ENCODE measurements at regions not wholly inside any gene's neighbourhood (a gene's known extent, or its start where the extent isn't known, plus 50 kb on each side); places are given as distances from the start of the nearest gene placed in this dataset.
"Not testable (repeated sequence)": the region's sequence is repeated elsewhere in the genome, so short reads cannot be mapped to it uniquely, and the experiment has no call there.

DNA sequence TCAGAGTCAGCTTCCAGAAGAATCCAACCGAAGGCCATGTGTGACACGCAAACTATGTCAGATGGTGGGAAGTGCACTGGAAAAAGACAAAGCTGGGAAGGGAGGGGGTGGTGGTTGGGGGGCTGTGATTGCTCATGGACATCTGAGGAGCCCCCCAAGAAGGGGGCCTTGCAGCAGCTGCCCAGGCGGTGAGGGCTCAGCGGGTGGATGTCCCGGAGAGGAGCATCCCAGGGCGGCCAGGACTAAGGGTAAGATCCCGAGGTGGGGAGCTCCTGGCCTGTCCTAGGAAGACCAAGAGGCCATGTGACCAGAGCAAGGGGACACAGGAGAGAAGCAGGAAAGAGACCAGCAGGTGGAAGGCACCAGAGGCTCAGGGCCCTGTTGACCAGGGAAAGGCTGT, 299.5 kb downstream of the PREX1 start:
- DNase-seq: no peak

DNA sequence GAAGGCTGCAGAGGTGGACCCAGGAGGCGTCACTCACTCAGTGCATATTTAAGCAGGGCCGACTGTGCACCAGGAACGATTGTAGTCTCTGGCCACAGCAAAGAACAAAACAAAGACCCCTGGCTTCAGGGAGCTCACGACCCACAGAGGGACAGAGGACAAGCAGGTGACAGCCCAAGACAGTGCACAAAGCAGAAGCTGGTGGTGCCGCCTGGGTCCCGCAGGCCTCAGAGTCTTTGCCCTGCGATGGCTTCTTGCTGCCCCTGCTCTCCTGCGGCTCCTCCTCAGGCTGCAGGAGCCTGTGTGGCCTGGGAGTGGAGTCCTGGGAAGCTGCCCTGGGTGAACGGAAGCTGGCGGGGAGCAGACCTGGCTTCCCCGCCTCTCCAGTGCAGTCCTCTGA, 300.0 kb downstream of the PREX1 start:
- no peak for DNase-seq

DNA sequence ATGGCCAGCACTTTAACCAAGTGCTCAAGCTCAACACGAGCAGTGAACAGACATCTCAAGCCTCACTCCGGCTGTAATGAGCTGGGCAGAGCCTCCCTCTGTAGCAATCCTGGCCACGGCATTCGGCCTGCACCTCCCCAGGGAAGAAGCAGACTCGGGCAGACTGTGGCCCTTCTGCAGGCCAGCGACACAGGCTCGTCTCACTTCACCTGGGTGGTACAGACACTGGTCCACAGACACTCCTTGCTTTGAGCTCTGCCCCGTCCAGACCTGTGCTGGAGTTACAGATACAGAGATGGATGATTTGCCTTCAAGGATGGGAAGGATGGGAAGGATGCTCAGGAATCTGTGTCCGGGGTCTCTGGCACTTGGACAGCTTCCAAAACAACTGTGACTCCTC, 300.9 kb downstream of the PREX1 start:
- DNase-seq: no peak

DNA sequence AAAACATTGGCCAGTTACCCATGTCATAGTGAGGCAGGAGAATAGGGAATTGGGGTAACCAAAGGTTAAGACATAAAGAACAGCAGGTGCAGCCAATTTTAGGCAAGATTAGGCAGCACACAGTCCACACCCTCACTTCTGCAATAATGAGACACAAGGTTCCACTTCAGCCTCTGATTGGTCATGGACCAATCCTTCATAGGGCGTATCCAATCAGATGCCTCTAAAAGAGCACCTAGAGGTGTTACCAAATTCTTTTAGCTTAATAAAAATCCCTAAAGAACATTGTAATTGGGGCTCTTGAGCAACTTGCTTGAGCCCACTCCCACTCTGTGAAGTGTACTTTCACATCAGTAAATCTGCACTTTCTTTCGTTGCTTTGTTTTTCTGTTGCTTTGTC, 302.4 kb downstream of the PREX1 start:
- DNase-seq: no peak

DNA sequence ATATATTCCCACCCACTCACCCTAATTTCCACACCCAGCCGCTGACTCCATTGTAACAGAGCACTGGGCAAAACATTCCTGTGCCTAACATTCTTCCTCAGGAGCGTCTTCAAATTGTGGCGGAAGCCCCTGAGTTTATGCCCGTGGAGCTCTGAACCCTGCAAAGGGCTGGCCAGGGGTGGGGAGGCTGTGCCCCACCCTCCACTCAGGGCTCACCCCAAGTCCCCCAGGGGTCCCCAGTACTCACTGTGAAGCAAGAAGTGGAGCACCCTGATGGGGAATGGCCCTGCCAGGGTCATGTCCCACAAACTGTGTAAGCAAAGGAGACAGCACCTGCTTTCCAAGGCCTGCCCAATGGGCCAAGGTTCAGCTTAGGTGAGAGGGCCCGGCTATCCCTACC, 303.2 kb downstream of the PREX1 start:
- DNase-seq: no peak

DNA sequence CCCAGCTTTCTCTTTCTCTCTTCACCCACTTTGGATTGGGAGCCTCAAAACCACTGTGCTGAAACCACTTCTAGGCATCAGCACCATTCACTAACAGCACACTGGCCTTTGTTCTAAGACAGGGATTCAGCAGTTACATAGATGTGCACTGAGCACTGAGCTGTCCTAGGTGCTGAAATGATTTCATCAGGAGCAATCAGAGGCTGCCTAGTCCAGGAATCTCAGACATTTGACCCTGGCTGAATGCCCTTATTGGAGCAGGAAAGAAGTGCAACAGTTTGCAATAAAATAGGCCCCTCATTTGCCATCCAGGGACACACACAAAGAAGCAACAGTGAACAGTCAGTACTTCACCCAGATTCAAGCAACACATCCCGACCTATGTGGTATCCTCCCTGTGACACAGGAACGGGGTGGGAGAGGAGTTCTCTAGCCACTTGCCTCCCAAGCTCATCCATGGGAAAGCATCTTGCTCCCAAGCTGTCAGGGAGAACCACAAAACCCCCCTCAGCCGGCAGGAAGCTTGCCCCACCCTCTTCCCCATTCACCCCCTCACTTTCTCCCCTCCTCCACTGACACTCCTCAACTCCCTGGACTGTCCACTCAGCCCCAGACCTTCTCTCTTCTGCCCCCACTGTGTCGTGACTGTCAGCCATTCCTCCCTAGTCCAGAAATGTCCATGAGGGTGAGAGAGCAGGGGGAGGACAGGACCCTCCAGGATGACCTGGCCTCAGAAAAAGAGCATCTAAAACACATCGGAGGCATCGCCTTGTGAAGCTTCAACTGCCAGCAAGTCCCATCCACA, 304.4 kb downstream of the PREX1 start:
- no peak for DNase-seq

DNA sequence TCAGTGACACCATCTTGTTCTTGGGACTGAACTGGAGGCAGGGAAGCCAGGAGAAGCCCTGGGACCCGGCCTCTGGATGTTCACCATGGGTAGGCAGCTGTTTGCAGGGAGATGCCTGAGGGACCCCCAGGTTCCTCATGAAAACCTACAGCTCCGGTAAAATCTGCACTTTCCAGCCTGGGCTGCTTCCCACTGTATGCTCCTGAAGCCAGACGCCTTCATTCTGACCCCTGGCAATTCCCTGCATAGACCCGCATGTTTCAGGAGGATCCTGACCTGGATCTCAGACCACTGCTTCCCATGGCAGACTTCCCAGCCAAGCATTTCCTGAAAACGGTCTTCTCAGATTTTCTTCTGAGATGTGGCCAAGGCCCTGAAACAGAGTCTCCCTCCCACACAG, 306.7 kb downstream of the PREX1 start:
- DNase-seq: no peak

DNA sequence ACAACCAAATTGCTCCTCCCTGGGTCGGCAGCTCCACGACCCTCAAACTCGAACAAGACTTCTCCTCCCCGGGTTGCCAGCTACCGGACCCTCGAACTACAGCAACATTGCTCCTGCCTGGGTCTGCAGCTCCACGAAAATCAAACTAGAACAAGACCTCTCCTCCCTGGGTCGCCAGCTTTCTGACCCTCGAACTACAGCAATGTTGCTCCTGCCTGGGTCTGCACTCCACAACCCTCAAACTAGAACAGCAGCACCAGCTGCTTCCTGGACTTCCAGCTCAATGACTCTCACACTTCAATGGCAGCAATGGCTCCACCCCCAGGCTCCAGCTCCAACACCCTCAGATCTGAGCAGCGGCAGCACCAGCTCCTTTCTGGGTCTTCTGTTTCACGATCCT, 311.6 kb downstream of the PREX1 start:
- DNase-seq: peak in 2 of 3 experiments; percentile 13 to 44

DNA sequence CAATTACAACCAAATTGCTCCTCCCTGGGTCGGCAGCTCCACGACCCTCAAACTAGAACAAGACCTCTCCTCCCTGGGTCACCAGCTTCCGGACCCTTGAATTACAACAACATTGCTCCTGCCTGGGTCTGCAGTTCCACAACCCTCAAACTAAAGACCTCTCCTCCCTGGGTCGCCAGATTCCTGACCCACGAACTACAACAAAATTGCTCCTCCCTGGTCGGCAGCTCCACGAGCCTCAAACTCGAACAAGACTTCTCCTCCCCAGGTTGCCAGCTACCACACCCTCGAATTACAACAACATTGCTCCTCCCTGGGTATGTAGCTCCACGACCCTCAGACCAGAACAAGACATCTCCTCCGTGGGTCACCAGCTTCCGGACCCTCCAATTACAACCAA, 313.2 kb downstream of the PREX1 start:
- DNase-seq: not testable (repeated sequence)

DNA sequence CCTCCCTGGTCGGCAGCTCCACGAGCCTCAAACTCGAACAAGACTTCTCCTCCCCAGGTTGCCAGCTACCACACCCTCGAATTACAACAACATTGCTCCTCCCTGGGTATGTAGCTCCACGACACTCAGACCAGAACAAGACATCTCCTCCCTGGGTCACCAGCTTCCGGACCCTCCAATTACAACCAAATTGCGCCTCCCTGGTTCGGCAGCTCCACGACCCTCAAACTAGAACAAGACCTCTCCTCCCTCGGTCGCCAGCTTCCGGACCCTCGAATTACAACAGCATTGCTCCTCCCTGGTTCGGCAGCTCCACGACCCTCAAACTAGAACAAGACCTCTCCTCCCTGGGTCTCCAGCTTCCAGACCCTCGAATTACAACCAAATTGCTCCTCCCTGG, 315.3 kb downstream of the PREX1 start:
- DNase-seq: not testable (repeated sequence)

DNA sequence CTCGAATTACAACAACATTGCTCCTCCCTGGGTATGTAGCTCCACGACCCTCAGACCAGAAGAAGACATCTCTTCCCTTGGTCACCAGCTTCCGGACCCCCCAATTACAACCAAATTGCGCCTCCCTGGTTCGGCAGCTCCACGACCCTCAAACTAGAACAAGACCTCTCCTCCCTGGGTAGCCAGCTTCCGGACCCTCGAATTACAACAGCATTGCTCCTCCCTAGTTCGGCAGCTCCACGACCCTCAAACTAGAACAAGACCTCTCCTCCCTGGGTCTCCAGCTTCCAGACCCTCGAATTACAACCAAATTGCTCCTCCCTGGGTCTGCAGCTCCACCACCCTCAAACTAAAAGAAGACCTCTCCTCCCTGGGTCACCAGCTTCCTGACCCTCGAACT, 322.7 kb downstream of the PREX1 start:
- DNase-seq: not testable (repeated sequence)

DNA sequence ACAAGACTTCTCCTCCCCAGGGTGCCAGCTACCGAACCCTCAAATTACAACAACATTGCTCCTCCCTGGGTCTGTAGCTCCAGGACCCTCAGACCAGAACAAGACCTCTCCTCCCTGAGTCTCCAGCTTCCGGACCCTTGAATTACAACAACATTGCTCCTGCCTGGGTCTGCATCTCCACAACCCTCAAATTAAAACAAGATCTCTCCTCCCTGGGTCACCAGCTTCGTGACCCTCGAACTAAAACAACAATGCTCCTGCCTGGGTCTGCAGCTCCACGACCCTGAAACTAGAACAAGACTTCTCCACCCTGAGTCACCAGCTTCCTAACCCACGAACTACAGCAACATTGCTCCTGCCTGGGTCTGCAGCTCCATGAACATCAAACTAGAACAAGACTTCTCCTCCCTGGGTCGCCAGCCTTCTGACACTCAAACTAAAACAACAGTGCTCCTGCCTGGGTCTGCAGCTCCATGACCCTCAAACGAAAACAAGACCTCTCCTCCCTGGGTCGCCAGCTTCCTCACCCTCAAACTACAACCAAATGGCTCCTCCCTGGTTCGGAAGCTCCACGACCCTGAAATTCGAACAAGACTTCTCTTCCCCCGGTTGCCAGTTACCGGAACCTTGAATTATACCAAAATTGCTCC, 324.5 kb downstream of the PREX1 start:
- no peak for DNase-seq

DNA sequence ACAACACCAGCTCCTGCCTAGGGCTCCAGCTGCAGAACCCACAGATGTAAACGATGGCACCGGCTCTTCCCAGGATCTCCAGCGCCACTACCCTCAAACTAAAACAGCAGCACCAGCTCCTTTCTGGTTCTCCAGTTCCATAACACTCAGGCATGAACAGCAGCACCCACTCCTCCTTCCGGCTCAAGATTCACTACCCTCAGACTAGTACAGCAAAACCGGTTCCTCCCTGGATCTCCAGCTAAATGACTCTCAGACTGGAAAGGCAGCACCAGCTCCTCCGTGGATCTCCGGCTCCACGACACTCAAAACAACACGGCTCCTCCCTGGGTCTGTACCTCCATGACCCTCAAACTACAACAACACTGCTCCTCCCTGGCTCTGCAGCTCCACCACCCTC, 325.0 kb downstream of the PREX1 start:
- DNase-seq: no peak

DNA sequence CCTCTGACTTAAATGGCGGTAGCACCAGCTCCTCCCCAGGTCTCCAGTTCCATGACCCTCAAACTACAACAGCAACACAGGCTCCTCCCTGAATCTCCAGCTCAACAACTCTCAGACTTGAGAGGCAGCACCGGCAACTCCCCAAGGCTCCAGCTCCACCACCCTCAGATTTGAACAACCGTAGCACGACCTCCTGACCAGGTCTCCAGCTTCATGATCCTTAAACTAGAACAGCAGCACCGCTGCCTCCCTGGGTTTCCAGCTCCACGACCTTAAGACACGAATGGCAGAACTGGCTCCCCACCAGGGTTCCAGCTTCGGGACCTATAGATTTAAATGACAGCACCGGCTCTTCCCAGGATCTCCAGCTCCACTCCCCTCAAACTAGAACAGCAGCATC, 325.8 kb downstream of the PREX1 start:
- DNase-seq: no peak

DNA sequence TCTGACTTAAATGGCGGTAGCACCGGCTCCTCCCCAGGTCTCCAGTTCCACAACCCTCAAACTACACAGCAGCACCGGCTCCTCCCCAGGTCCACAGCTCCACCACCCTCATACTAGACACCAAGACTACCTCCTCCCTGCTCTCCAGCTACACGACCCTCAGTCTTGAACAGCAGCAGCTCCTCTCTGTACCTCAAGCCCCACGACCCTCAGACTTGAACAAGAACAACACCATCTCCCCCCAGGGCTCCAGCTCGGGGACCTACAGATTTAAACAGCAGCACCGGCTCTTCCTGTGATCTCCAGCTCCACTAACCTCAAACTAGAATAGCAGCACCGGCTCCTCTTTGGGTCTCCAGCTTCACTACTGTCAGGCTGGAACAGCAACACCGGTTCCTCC, 326.9 kb downstream of the PREX1 start:
- DNase-seq: not testable (repeated sequence)

DNA sequence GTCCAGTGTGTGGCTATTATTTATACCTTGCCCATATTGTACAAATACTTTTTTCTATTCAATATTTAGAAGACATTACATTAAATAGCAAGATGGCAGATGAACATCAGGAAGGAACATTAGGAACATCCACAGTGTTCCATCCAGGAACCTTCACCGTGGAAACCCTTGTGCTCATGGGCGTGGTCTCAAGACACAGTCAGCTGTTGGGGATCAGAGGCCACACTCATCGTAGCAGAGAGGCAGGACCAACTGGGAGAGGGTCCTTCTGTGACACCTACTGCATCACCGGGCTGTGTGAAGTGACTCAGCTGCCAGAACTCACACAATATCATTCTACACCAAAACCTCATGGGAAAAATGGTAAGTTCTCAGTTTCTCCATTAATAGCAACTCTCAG, 328.9 kb downstream of the PREX1 start:
- DNase-seq: not testable (repeated sequence)

DNA sequence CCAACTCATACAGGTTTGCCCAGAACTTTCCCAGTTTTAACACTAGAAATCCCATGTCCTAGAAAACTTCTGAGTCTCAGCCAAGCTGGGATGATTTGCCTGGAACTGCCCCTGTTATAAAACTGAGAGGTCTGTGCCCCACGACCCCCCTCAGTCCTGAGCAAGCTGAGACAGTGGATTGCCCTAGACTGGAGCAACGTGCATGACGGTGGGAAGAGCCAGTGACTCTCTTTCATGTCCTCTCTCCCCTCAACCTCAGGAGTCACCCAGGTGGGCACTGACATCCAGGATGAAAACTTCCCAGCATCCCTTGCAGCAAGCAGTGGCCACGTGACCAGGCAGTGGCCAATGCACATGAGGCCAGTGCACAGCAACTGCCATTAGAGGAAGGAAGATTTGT, 329.7 kb downstream of the PREX1 start:
- not testable (repeated sequence) for DNase-seq

DNA sequence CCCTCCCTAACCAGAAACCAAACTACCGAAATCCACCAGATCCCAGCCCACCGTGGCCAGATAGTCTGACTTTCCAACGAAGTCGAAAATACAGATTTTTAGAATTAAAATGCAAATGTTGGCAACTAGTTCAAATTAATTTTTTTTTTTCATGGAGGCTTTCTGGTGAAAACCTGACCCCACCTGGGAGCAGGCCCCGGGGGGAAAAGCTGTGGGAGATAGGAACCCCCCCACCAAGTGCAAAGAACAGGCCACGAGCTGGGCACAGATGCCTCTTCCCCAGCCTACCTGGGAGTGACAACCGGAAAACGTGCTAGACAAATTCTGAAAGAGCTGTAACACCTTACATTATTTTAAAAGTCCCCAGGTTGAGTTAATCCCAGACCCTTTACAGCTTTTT, 333.8 kb downstream of the PREX1 start:
- no peak for DNase-seq

DNA sequence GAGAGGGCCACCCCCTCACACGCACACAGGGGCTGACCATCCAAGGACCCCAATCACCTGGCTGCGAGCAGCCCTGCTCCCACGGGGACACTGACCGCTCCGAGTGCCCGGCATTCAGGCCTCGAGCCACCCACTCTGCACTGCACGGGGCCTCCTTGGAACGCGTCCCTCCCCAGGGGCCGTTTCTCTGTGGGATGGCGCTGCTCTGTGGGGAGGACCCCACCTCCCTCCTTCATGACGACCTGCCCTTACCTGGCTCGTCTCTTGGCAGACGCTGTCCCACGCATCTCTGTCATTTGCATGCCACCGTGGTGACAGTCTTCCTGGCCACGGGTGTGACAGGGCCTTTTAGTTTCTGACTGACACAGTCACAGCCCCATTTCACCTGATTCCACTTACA, 334.5 kb downstream of the PREX1 start:
- not testable (repeated sequence) for DNase-seq

DNA sequence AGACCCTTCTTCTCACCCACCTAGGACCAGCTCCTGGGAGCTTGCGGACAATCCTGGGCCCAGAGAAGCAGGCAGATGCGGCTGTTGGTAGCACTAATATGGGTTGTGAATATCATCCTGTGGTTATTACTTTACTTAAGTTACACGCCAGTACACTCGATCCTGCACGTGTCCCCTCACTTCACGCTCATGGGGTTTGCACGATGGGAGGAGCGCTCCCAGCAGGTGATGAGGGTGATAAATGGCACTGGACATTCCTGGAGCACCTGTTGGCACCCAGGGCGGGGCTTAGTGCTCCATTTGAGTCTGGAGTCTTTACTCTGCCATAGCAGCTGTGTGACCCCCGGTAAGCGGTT, 335.1 kb downstream of the PREX1 start:
- peak in 1 of 3 experiments; percentile 30 for DNase-seq

DNA sequence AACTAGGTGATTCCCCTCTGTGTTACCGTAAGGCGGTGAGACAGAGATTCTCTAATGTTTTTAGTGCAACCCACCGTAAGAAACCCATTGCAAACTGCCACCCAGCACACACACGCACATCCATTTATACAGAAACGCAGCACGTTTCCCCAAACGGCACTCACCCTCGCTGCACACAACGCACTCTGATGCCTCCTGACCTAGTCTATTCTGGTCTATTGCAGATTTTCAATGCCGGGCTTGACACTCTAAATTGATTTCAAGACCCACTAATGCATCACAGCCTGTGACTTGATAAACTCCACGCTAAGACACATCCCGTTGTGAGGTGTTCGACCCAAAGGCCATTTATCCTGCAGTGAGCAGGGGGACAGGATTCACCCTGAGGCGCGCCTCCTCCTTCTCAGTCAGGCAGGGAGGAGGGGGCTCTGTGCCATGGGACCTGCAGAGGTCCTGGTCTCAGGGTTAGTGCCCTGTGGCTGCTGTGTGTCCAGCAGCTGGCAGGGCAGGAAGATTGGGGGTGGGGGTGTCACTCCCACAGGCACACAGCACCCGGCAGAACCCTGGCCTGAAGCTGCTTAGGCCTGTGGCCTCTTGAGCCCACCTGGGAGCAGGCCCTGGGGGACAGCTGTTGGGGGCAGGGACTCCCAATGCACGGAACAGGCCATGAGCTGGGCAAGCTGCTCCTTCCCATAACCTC, 335.6 kb downstream of the PREX1 start:
- DNase-seq: no peak

DNA sequence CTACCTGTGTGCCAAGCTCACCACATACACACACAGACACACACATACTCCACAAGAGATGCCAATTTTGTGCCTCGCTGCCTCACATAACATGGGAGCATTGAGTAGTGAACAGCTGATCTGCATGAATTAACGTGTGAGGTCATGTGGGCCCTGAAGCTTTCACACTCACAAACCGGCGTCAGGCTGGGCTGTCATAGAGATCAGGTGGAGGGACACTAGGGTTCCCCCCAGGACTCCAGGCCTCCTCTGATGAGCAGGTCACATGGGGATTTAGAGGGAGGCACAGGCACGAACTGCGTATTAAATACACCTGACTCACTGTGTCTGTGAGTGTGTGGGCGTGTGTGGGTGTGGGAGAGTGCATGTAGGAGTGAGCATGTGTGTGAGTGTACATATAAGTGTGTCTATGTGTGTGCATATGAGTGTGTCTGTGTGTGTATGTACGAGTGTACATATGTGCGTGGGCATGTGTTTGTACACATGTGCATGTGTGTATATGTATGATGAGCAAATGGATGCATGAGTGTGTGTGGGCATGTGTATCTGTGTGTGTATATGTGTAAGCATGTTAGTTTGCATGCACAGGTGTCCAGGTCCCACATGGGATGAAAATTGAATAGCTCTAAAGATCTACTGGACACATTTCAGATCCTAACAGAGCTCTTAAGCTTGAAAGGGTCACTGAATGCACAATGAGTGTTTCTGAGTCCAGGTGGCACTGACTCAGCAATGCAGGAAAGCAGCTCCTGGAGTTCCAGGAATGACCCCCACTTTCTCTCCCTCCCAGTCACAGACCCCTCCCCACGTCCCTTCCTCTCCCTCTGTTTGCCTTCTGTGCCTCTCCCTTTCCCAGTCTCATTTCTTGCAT, 336.6 kb downstream of the PREX1 start:
- DNase-seq: no peak

DNA sequence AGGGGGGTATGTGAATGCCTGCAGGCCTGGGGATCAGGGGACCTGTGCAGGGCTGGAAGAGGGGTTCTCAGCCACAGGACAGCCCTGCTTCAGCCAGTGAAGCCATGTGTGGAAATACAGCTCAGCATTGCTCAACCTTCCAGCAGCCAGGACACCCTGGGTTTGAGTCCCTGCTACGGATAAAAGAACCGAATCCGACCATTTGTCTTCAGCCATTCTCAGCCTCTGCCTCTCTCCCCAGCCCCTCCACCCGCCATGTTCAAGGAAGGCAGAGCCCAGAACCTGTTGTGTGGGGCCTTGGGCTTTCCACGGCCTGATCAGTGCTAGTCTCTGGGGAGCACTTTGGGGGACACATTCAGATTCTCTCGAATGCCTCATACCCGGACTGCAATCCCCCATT, 337.5 kb downstream of the PREX1 start:
- DNase-seq: not testable (repeated sequence)
